H1 (cell line): ENCODE measurements at regions not wholly inside any gene's neighbourhood (a gene's known extent, or its start where the extent isn't known, plus 50 kb on each side); places are given as distances from the start of the nearest gene placed in this dataset.

Experiments
- CTCF ChIA-PET: fragments of 300-600 bp; sonication (Branson Sonifier 250); formaldehyde crosslinking; loops from one replicate; lab custom pipeline; 2021; ENCODE audit not compliant: partially characterized antibody; lab: Charles Lee
- POLR2A ChIA-PET: fragments of 300-600 bp; sonication (Branson Sonifier 250); formaldehyde crosslinking; loops from one replicate; lab custom pipeline; 2021; ENCODE audit warnings: inconsistent platforms; ENCODE audit not compliant: partially characterized antibody; lab: Charles Lee
- DNase-seq, 2 experiments: peaks; one replicate each; pipeline versions ENCODE4 v3.0.0 to v3.0.0-alpha.2; 2010 to 2022; ENCODE audit warnings: low spot score in 2 of 2, low read depth in 1 of 2, mixed read lengths in 1 of 2
- FAIRE-seq: peaks from 2 replicates; lab custom pipeline; 2011; peaks lifted over from hg19 to GRCh38; lab: Jason Lieb, UNC
- H2AFZ ChIP-seq: 2 replicates; pipeline ENCODE4 v1.8.1; 2012; ENCODE audit warnings: low read length, inconsistent platforms
- H2AK5ac ChIP-seq: 2 replicates; pipeline ENCODE4 v1.6.1; 2013; ENCODE audit warnings: low read depth, low read length
- H2BK120ac ChIP-seq: replicated peaks from 2 replicates; pipeline ENCODE3; 2013; ENCODE audit warnings: low read depth, low read length, inconsistent platforms
- H2BK12ac ChIP-seq: 2 replicates; pipeline ENCODE4 v1.6.1; 2013; ENCODE audit warnings: low read depth, low read length
- H2BK15ac ChIP-seq: 2 replicates; pipeline ENCODE4 v1.6.1; 2013; ENCODE audit warnings: low read length
- H2BK20ac ChIP-seq: 2 replicates; pipeline ENCODE4 v1.6.1; 2013; ENCODE audit warnings: low read length
- H2BK5ac ChIP-seq: 2 replicates; pipeline ENCODE4 v1.6.1; 2013; ENCODE audit warnings: low read depth, low read length
- H3K14ac ChIP-seq: 2 replicates; pipeline ENCODE4 v1.6.1; 2013; ENCODE audit warnings: inconsistent platforms; ENCODE audit not compliant: insufficient read length
- H3K18ac ChIP-seq: 2 replicates; pipeline ENCODE4 v1.6.1; 2013; ENCODE audit warnings: low read length; ENCODE audit errors: extremely low read depth
- H3K23ac ChIP-seq: 2 replicates; pipeline ENCODE4 v1.6.1; 2013; ENCODE audit warnings: inconsistent platforms; ENCODE audit not compliant: insufficient read length
- H3K23me2 ChIP-seq: 2 replicates; pipeline ENCODE4 v1.6.1; 2013; ENCODE audit warnings: low read depth, low read length
- H3K27ac ChIP-seq: 2 replicates; pipeline ENCODE4 v1.6.1; 2011; ENCODE audit warnings: low read depth, low read length, inconsistent platforms
- H3K27me3 ChIP-seq, 4 experiments: replicated peaks in 1 of 4; 1 replicate in 1 of 4; 2 replicates in 3 of 4; pipeline versions ENCODE4 v1.6.1 to v1.8.1; 2011 to 2013; ENCODE audit warnings: low read length in 3 of 4, mild to moderate bottlenecking in 3 of 4, inconsistent platforms in 2 of 4, mixed read lengths in 2 of 4, moderate library complexity in 1 of 4; ENCODE audit not compliant: control insufficient read depth in 3 of 4, insufficient read depth in 3 of 4; ENCODE audit errors: extremely low read depth in 1 of 4
- H3K36me3 ChIP-seq, 4 experiments: 2 replicates each; pipeline versions ENCODE4 v1.6.1 to v1.8.1; 2011 to 2013; ENCODE audit warnings: mild to moderate bottlenecking in 4 of 4, low read length in 3 of 4, moderate library complexity in 2 of 4, control low read depth in 1 of 4, inconsistent platforms in 1 of 4; ENCODE audit not compliant: insufficient read depth in 4 of 4, control insufficient read depth in 2 of 4
- H3K4ac ChIP-seq: replicated peaks from 2 replicates; pipeline ENCODE3; 2013; ENCODE audit warnings: low read length, low read depth, mixed read lengths, inconsistent platforms; ENCODE audit not compliant: insufficient read length
- H3K4me1 ChIP-seq, 4 experiments: replicated peaks in 1 of 4; 1 replicate in 1 of 4; 2 replicates in 3 of 4; pipeline versions ENCODE4 v1.6.1 to v1.8.1; 2011 to 2013; ENCODE audit warnings: low read length in 3 of 4, inconsistent platforms in 2 of 4, mixed read lengths in 1 of 4; ENCODE audit not compliant: insufficient read depth in 4 of 4, control insufficient read depth in 3 of 4
- H3K4me2 ChIP-seq, 2 experiments: 2 replicates each; pipeline versions ENCODE4 v1.6.1 to v1.8.1; 2011 to 2013; ENCODE audit warnings: low read depth in 2 of 2, low read length in 2 of 2, control low read depth in 1 of 2, inconsistent platforms in 1 of 2, mild to moderate bottlenecking in 1 of 2; ENCODE audit not compliant: insufficient read depth in 1 of 2
- H3K4me3 ChIP-seq, 4 experiments: fragments of 200-600, 300-600 bp in 1 of 4; sonication (generic), shearing (Covaris generic), sonication (Bioruptor Twin) in 1 of 4; 2 replicates each; pipeline versions ENCODE4 v1.5.1 to v1.8.1; 2011 to 2016; ENCODE audit warnings: low read length in 4 of 4, low read depth in 3 of 4, control low read depth in 2 of 4, inconsistent platforms in 2 of 4, mild to moderate bottlenecking in 2 of 4, mixed read lengths in 1 of 4, moderate library complexity in 1 of 4; ENCODE audit not compliant: insufficient read depth in 2 of 4; ENCODE audit errors: extremely low read depth in 1 of 4
- H3K56ac ChIP-seq: replicated peaks from 2 replicates; pipeline ENCODE3; 2013; ENCODE audit warnings: low read depth, mild to moderate bottlenecking, mixed read lengths, low read length, inconsistent platforms; ENCODE audit not compliant: insufficient read length
- H3K79me1 ChIP-seq: 2 replicates; pipeline ENCODE4 v1.6.1; 2013; ENCODE audit warnings: low read depth, low read length, control low read depth
- H3K79me2 ChIP-seq, 2 experiments: 2 replicates each; pipeline versions ENCODE4 v1.6.1 to v1.8.1; 2012 to 2013; ENCODE audit warnings: low read length in 2 of 2, mild to moderate bottlenecking in 2 of 2, inconsistent platforms in 1 of 2; ENCODE audit not compliant: insufficient read depth in 2 of 2, control insufficient read depth in 1 of 2
- H3K9ac ChIP-seq, 4 experiments: replicated peaks in 1 of 4; 1 replicate in 1 of 4; 2 replicates in 3 of 4; pipeline versions ENCODE4 v1.6.1 to v1.8.1; 2011 to 2013; ENCODE audit warnings: low read depth in 3 of 4, low read length in 3 of 4, control low read depth in 2 of 4, mild to moderate bottlenecking in 2 of 4, moderate library complexity in 2 of 4, inconsistent platforms in 1 of 4; ENCODE audit errors: extremely low read depth in 1 of 4
- H3K9me3 ChIP-seq, 2 experiments: 2 replicates each; pipeline versions ENCODE4 v1.6.1 to v1.8.1; 2012 to 2013; ENCODE audit warnings: mild to moderate bottlenecking in 2 of 2, moderate library complexity in 2 of 2, control low read depth in 1 of 2, inconsistent platforms in 1 of 2, low read depth in 1 of 2, low read length in 1 of 2, mixed read lengths in 1 of 2; ENCODE audit not compliant: insufficient read depth in 2 of 2
- H4K20me1 ChIP-seq, 2 experiments: replicated peaks in 1 of 2; 2 replicates each; pipeline versions ENCODE3 to v1.8.1; 2011 to 2013; ENCODE audit warnings: inconsistent platforms in 2 of 2, low read length in 2 of 2, mild to moderate bottlenecking in 1 of 2; ENCODE audit not compliant: insufficient read depth in 2 of 2, control insufficient read depth in 1 of 2
- H4K5ac ChIP-seq: 2 replicates; pipeline ENCODE4 v1.6.1; 2013; ENCODE audit warnings: low read length, low read depth, mixed read lengths, inconsistent platforms; ENCODE audit not compliant: insufficient read length
- H4K8ac ChIP-seq: 2 replicates; pipeline ENCODE4 v1.8.0; 2013; ENCODE audit warnings: mild to moderate bottlenecking, moderate library complexity, low read length, inconsistent platforms; ENCODE audit not compliant: insufficient read depth; ENCODE audit errors: extremely low read depth
- H4K91ac ChIP-seq: replicated peaks from 2 replicates; pipeline ENCODE3; 2013; ENCODE audit warnings: low read length, mixed read lengths, inconsistent platforms; ENCODE audit not compliant: insufficient read length
- BACH1 ChIP-seq: IDR thresholded peaks from 2 replicates; pipeline ENCODE4 v1.6.1; 2012; ENCODE audit warnings: low read length, improper control_type of control experiment
- GABPA ChIP-seq: IDR thresholded peaks from 2 replicates; pipeline ENCODE4 v1.6.1; 2011; ENCODE audit warnings: mild to moderate bottlenecking, low read length, moderate library complexity, borderline replicate concordance; ENCODE audit not compliant: insufficient read depth
- HDAC6 ChIP-seq: IDR thresholded peaks from one replicate; pipeline ENCODE4 v1.7.1; 2012; ENCODE audit warnings: low read depth, mild to moderate bottlenecking, inconsistent platforms, low read length, moderate library complexity
- RFX5 ChIP-seq: IDR thresholded peaks from 2 replicates; pipeline ENCODE4 v1.6.1; 2011; ENCODE audit warnings: low read depth, low read length, improper control_type of control experiment, borderline replicate concordance
- SUZ12 ChIP-seq: fragments of 200-600 bp; sonication (generic); IDR thresholded peaks from 2 replicates; pipeline ENCODE4 v1.6.1; 2012; ENCODE audit warnings: mild to moderate bottlenecking, inconsistent platforms, low read length, moderate library complexity, mixed read lengths
- WGBS, 2 experiments: shearing (Covaris generic) in 1 of 2; methylation state at CpG; one replicate each; pipeline versions ENCODE4 v1.1.6 to v1.1.7; 2013 to 2015; ENCODE audit warnings: low lambda C conversion rate in 2 of 2, mixed read lengths in 2 of 2, inconsistent platforms in 1 of 2, low coverage in 1 of 2, missing lambda C conversion rate in 1 of 2; ENCODE audit not compliant: insufficient replicate concordance in 2 of 2, insufficient coverage in 1 of 2, insufficient read length in 1 of 2; ENCODE audit errors: extremely low coverage in 1 of 2, missing lambda C conversion rate in 1 of 2; 5-methylcytosine and 5-hydroxymethylcytosine counted together
- TF ChIP-seq, protein P1 (sequence below): IDR thresholded peaks from 2 replicates; pipeline ENCODE4 v1.6.1; 2012; ENCODE audit warnings: low read length, inconsistent platforms

GRCh38 chr14:39668449-39668848 is 236.2 kb upstream of the FBXO33 start:
- Histone ChIP-seq H3K27me3 (no peaks in the 10 kb centered on the region), H3K9me3 (no peaks in the 10 kb centered on the region), H3K23ac (no peak overlapping the region), H3K4me1 (peaks cover 0 to 6% (median 0%) of the 10 kb centered on the region in 4 experiments; a peak in 1 of 7 replicates), H3K79me2 (no peaks in the 10 kb centered on the region), H2BK120ac (no peak overlapping the region), H4K91ac (no peak overlapping the region), H3K4ac (no peak overlapping the region), H3K79me1 (no peaks in the 10 kb centered on the region), H3K56ac (no peak overlapping the region), H2BK15ac (no peak overlapping the region), H4K20me1 (no peaks in the 10 kb centered on the region), H3K36me3 (no peaks in the 10 kb centered on the region), H3K18ac (no peak overlapping the region), H2AFZ (no peak overlapping the region), H3K27ac (no peak overlapping the region), H3K4me2 (no peak overlapping the region), H3K4me3 (no peak overlapping the region), H4K8ac (no peak overlapping the region), H3K23me2 (no peaks in the 10 kb centered on the region), H4K5ac (no peak overlapping the region), H2BK5ac (no peak overlapping the region), H3K14ac (no peak overlapping the region), H2AK5ac (no peak overlapping the region), H2BK12ac (no peak overlapping the region), H2BK20ac (no peak overlapping the region), H3K9ac (no peak overlapping the region)
- DNase-seq (no peak), FAIRE-seq (no peak)
- 82% methylated on average over 1 of the region's 1 CpG; no CpG with 5 or more reads in 1 of the 2 experiments for WGBS, 2 experiments
- POLR2A ChIA-PET = no interaction called here
- TF ChIP-seq, protein P1, sequence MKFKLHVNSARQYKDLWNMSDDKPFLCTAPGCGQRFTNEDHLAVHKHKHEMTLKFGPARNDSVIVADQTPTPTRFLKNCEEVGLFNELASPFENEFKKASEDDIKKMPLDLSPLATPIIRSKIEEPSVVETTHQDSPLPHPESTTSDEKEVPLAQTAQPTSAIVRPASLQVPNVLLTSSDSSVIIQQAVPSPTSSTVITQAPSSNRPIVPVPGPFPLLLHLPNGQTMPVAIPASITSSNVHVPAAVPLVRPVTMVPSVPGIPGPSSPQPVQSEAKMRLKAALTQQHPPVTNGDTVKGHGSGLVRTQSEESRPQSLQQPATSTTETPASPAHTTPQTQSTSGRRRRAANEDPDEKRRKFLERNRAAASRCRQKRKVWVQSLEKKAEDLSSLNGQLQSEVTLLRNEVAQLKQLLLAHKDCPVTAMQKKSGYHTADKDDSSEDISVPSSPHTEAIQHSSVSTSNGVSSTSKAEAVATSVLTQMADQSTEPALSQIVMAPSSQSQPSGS = no peak
- no peak for TF ChIP-seq RFX5
- TF ChIP-seq BACH1 = no peak
- no peak for TF ChIP-seq SUZ12
- TF ChIP-seq GABPA = no peak
- no peak for TF ChIP-seq HDAC6
- CTCF ChIA-PET = interaction anchor here (0.9 to 1.4 kb wide), 2 partner anchors 12 to 14 kb away, joined by 3 read pairs; no protein-coding TSS in a partner anchor
